ENCODE measurements at regions not wholly inside any gene's neighbourhood (a gene's known extent, or its start where the extent isn't known, plus 50 kb on each side); places are given as distances from the start of the nearest gene placed in this dataset.

- FAIRE-seq (no peak), DNase-seq (ENCODE audit: low read depth) (no peak)
- H3K36me3 ChIP-seq (ENCODE audit: control insufficient read depth, insufficient read depth, low read length) = no peaks in the 10 kb centered on the region
- H3K4me3 ChIP-seq (ENCODE audit: low read depth, low read length) = no peak overlapping the region
- H3K27me3 ChIP-seq (ENCODE audit: control insufficient read depth, insufficient read depth, low read length) = no peaks in the 10 kb centered on the region
- TF ChIP-seq CTCF (IDR thresholded peaks at IDR 0.05; ENCODE audit: insufficient read depth, low read length, severe bottlenecking) = no peak
These were observed 1928.8 kb upstream of the CELF4 start for GRCh38 chr18:39494211-39494896.

GRCh38 chr18:39491408-39491807 lies 1925.8 kb upstream of the CELF4 start:
- Histone ChIP-seq H3K36me3 (ENCODE audit: control insufficient read depth, insufficient read depth, low read length) (no peaks in the 10 kb centered on the region), H3K4me3 (ENCODE audit: low read depth, low read length) (no peak overlapping the region), H3K27me3 (ENCODE audit: control insufficient read depth, insufficient read depth, low read length) (no peaks in the 10 kb centered on the region)
- no peak for TF ChIP-seq CTCF (IDR thresholded peaks at IDR 0.05; ENCODE audit: insufficient read depth, low read length, severe bottlenecking)
- DNase-seq (ENCODE audit: low read depth) (no peak), FAIRE-seq (no peak)

- H3K27me3 ChIP-seq (ENCODE audit: control insufficient read depth, insufficient read depth, low read length) = no peaks in the 10 kb centered on the region
- no peak for FAIRE-seq
- TF ChIP-seq CTCF (IDR thresholded peaks at IDR 0.05; ENCODE audit: insufficient read depth, low read length, severe bottlenecking) = no peak
These were observed 1923.8 kb upstream of the CELF4 start for GRCh38 chr18:39489431-39489830.

GRCh38 chr18:39487932-39488331 lies 1922.3 kb upstream of the CELF4 start:
- no peaks in the 10 kb centered on the region for H3K27me3 ChIP-seq (ENCODE audit: control insufficient read depth, insufficient read depth, low read length)
- no peak for TF ChIP-seq CTCF (IDR thresholded peaks at IDR 0.05; ENCODE audit: insufficient read depth, low read length, severe bottlenecking)
- no peak for FAIRE-seq
- DNase-seq (ENCODE audit: low read depth) = no peak
- H3K4me3 ChIP-seq (ENCODE audit: low read depth, low read length) = no peak overlapping the region
- H3K36me3 ChIP-seq (ENCODE audit: control insufficient read depth, insufficient read depth, low read length) = no peaks in the 10 kb centered on the region

More at GRCh38 chr18:39489431-39489830, 1923.8 kb upstream of the CELF4 start:
- DNase-seq (ENCODE audit: low read depth) = no peak
- H3K4me3 ChIP-seq (ENCODE audit: low read depth, low read length) = no peak overlapping the region
- no peaks in the 10 kb centered on the region for H3K36me3 ChIP-seq (ENCODE audit: control insufficient read depth, insufficient read depth, low read length)

GRCh38 chr18:39486268-39486667 lies 1920.7 kb upstream of the CELF4 start:
- Histone ChIP-seq H3K36me3 (ENCODE audit: control insufficient read depth, insufficient read depth, low read length) (no peaks in the 10 kb centered on the region), H3K27me3 (ENCODE audit: control insufficient read depth, insufficient read depth, low read length) (no peaks in the 10 kb centered on the region), H3K4me3 (ENCODE audit: low read depth, low read length) (no peak overlapping the region)
- FAIRE-seq = no peak
- DNase-seq (ENCODE audit: low read depth) = no peak
- TF ChIP-seq CTCF (IDR thresholded peaks at IDR 0.05; ENCODE audit: insufficient read depth, low read length, severe bottlenecking) = no peak

- no peak for TF ChIP-seq CTCF (IDR thresholded peaks at IDR 0.05; ENCODE audit: insufficient read depth, low read length, severe bottlenecking)
- FAIRE-seq = no peak
- no peak for DNase-seq (ENCODE audit: low read depth)
These were observed 1920.1 kb upstream of the CELF4 start for GRCh38 chr18:39485696-39486095.

More at GRCh38 chr18:39485696-39486095, 1920.1 kb upstream of the CELF4 start:
- Histone ChIP-seq H3K36me3 (ENCODE audit: control insufficient read depth, insufficient read depth, low read length) (no peaks in the 10 kb centered on the region), H3K4me3 (ENCODE audit: low read depth, low read length) (no peak overlapping the region), H3K27me3 (ENCODE audit: control insufficient read depth, insufficient read depth, low read length) (no peaks in the 10 kb centered on the region)

Data from bronchial epithelial cell (primary cell).